ENCODE measurements at regions not wholly inside any gene's neighbourhood (a gene's known extent, or its start where the extent isn't known, plus 50 kb on each side); places are given as distances from the start of the nearest gene placed in this dataset.

DNA sequence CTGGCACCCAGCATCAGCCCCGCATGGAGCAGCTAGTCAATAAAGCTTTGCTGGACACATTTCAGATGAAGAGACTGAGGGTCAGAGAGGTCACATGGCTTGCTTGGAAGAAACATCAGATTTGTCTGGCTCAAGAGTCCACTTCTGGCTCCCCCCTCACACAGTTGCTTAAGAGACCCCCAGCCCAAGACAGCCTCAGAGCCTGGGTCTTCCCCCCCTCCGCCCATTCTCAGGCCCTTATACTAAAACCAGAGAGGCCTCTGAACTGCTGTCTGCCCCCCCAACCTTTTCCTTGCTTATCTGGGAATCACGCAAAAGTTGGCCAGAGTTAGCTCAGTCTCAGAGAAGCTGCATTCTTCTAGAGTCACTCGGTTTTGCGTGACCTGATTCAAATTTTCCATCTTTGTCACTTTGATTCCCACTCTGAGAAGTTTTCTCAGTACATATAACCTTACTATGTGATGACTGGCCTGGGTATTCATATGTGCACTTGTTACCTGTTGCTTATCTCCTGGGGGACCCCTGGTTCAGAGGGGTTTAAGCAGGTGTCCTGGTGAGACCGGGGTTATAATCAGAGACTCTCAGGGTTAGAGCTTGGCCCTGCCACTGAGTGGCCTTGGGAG lies 145.4 kb upstream of the IER5L start:
- peaks cover 7 to 37% (median 29%) of the 10 kb centered on the region in 4 donors for H3K4me1 ChIP-seq (ENCODE audit: control insufficient read depth in 4 of 4, insufficient read depth in 4 of 4, low read length in 3 of 4)
- H3K9ac ChIP-seq (ENCODE audit: low read depth in 1 of 2, low read length in 2 of 2): peak overlapping the region in 1 of 2 donors; percentile 21
- H3K27me3 ChIP-seq (ENCODE audit: control insufficient read depth in 4 of 4, insufficient read depth in 4 of 4, low read length in 3 of 4): no peaks in the 10 kb centered on the region
- TF ChIP-seq HNF4A (conservative IDR thresholded peaks at IDR 0.05): peak in 1 of 2 donors; percentile 7
- no peak for TF ChIP-seq JUND (IDR thresholded peaks at IDR 0.05)
- no peak for TF ChIP-seq SP1 (IDR thresholded peaks at IDR 0.05)
- DNase-seq (ENCODE audit: low spot score): no peak
- 59% methylated on average over 6 of the region's 6 CpGs for WGBS
- H3K4me3 ChIP-seq (ENCODE audit: low read depth in 1 of 3, low read length in 3 of 3): no peak overlapping the region
- H3K27ac ChIP-seq (ENCODE audit: low read depth in 1 of 2, low read length in 2 of 2): peak overlapping the region; percentile 59 to 74
- no peaks in the 10 kb centered on the region for H3K9me3 ChIP-seq (ENCODE audit: control insufficient read depth in 4 of 4, low read length in 3 of 4)
- no peaks in the 10 kb centered on the region for H3K36me3 ChIP-seq (ENCODE audit: control insufficient read depth in 4 of 4, insufficient read depth in 3 of 4, low read depth in 1 of 4, low read length in 3 of 4)

DNA sequence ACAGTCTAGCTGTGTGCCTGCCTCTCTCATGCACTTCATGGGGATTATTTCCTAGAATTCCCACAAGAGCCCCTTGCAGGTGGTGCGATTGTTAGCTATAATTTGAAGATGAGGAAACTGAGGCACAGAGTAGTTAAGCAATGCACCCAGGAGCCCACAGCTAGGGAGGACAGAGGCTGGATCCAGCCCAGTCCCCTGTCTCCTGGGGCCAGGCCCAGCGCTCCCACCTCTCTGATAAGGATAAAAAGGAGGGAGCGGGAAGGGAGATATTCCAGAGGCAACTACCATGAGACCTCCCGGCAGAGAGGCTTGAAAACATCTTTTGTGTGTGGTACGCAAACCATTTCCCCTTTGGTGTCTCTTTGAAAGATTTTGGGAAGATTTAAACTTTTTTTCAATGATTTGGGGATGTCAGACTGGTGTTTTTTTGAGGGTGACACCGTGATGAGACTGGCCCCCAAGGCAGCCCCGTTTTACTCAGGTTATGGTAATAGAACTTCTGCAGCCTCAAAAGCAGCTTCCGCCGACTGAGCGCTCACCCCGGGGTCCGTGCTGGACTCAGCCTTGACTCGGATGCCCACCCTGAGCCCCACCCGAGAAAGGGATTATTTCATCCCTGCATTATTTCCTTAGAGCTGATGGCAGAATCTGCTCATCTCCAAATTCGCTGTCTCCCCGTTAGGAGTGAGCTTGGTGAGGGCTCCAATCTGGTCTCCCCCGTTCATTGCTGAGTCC lies 144.7 kb upstream of the IER5L start:
- 86% methylated on average over 17 of the region's 17 CpGs for WGBS
- Histone ChIP-seq H3K4me1 (ENCODE audit: control insufficient read depth in 4 of 4, insufficient read depth in 4 of 4, low read length in 3 of 4) (peaks cover 7 to 34% (median 27%) of the 10 kb centered on the region in 4 donors), H3K27ac (ENCODE audit: low read depth in 1 of 2, low read length in 2 of 2) (peak overlapping the region in 1 of 2 donors; percentile 77)

DNA sequence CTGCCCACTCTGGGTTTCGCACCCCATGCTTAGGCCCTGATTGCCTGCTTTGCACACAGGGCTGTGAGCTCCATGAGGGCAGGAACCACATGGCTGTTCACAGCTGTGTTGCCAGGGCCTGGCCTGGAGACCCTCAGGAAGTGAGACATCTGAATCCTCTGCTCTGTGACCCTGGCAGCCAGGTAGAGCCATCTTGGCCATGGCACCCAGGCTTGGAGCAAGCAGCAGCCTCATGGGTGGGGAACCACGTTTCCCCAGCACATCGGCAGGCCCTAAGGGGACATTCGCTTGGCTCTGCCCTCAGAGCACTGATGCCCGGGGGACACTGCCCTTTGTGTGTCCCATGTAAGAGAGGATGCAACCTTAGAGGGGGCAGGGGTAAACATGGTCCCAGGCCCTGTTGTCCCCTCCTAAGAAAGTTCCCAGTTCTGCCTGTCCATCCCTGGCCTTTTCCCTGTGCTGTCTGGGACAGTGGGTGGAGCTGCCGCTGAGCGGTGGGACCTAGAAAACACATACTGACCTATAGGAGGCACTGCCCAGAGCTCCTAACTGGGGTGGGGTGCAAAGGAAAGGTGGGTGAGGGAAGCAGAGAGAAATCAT lies 144.1 kb upstream of the IER5L start:
- WGBS: 96% methylated on average over 7 of the region's 7 CpGs
- Histone ChIP-seq H3K27ac (ENCODE audit: low read depth in 1 of 2, low read length in 2 of 2) (peak overlapping the region; percentile 57 to 77), H3K36me3 (ENCODE audit: control insufficient read depth in 4 of 4, insufficient read depth in 3 of 4, low read depth in 1 of 4, low read length in 3 of 4) (no peaks in the 10 kb centered on the region), H3K9me3 (ENCODE audit: control insufficient read depth in 4 of 4, low read length in 3 of 4) (no peaks in the 10 kb centered on the region), H3K9ac (ENCODE audit: low read depth in 1 of 2, low read length in 2 of 2) (no peak overlapping the region), H3K27me3 (ENCODE audit: control insufficient read depth in 4 of 4, insufficient read depth in 4 of 4, low read length in 3 of 4) (no peaks in the 10 kb centered on the region), H3K4me1 (ENCODE audit: control insufficient read depth in 4 of 4, insufficient read depth in 4 of 4, low read length in 3 of 4) (peaks cover 7 to 31% (median 25%) of the 10 kb centered on the region in 4 donors), H3K4me3 (ENCODE audit: low read depth in 1 of 3, low read length in 3 of 3) (no peak overlapping the region)
- no peak for DNase-seq (ENCODE audit: low spot score)
- TF ChIP-seq, protein P1, sequence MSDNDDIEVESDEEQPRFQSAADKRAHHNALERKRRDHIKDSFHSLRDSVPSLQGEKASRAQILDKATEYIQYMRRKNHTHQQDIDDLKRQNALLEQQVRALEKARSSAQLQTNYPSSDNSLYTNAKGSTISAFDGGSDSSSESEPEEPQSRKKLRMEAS (IDR thresholded peaks at IDR 0.05): no peak
- no peak for TF ChIP-seq FOXA2 (IDR thresholded peaks at IDR 0.05)
- no peak for TF ChIP-seq RAD21 (IDR thresholded peaks at IDR 0.05)
- TF ChIP-seq, protein P2, sequence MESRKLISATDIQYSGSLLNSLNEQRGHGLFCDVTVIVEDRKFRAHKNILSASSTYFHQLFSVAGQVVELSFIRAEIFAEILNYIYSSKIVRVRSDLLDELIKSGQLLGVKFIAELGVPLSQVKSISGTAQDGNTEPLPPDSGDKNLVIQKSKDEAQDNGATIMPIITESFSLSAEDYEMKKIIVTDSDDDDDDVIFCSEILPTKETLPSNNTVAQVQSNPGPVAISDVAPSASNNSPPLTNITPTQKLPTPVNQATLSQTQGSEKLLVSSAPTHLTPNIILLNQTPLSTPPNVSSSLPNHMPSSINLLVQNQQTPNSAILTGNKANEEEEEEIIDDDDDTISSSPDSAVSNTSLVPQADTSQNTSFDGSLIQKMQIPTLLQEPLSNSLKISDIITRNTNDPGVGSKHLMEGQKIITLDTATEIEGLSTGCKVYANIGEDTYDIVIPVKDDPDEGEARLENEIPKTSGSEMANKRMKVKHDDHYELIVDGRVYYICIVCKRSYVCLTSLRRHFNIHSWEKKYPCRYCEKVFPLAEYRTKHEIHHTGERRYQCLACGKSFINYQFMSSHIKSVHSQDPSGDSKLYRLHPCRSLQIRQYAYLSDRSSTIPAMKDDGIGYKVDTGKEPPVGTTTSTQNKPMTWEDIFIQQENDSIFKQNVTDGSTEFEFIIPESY (IDR thresholded peaks at IDR 0.05): no peak

More for the DNA sequence above, 144.7 kb upstream of the IER5L start:
- no peak overlapping the region for H3K4me3 ChIP-seq (ENCODE audit: low read depth in 1 of 3, low read length in 3 of 3)
- no peak for DNase-seq (ENCODE audit: low spot score)
- H3K9ac ChIP-seq (ENCODE audit: low read depth in 1 of 2, low read length in 2 of 2): no peak overlapping the region
- H3K27me3 ChIP-seq (ENCODE audit: control insufficient read depth in 4 of 4, insufficient read depth in 4 of 4, low read length in 3 of 4): no peaks in the 10 kb centered on the region
- TF ChIP-seq, protein P1 (IDR thresholded peaks at IDR 0.05): no peak
- TF ChIP-seq, protein P2 (IDR thresholded peaks at IDR 0.05): no peak
- no peaks in the 10 kb centered on the region for H3K9me3 ChIP-seq (ENCODE audit: control insufficient read depth in 4 of 4, low read length in 3 of 4)
- no peaks in the 10 kb centered on the region for H3K36me3 ChIP-seq (ENCODE audit: control insufficient read depth in 4 of 4, insufficient read depth in 3 of 4, low read depth in 1 of 4, low read length in 3 of 4)
